ENCODE measurements at regions not wholly inside any gene's neighbourhood (a gene's known extent, or its start where the extent isn't known, plus 50 kb on each side); places are given as distances from the start of the nearest gene placed in this dataset.

DNA sequence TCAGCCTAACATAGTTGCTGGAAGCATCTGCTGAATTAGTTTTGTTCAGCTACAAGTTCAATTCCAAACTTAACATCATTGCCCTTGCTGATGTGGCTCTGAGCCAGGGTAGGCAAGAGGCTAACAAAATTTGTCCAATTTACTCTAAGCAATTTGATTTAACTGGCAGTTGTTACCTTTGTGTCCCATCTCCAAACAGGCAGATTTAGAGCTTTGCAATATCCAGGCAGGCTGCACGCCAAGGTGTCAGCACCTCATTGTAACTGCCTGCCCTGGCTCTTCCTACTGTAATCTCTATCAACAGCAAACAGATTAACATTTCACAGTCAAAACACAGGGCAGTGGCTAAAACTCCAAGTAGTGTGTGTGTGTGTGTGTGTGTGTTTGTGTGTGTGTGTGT, 2070.6 kb downstream of the PCDH7 start:
- TF ChIP-seq EZH2phosphoT487 (IDR thresholded peaks at IDR 0.05; ENCODE audit: insufficient read depth, low read depth) = no peak
- no peak for TF ChIP-seq EZH2 (IDR thresholded peaks at IDR 0.05; ENCODE audit: insufficient read depth, poor library complexity, severe bottlenecking)
